ENCODE measurements at regions not wholly inside any gene's neighbourhood (a gene's known extent, or its start where the extent isn't known, plus 50 kb on each side); places are given as distances from the start of the nearest gene placed in this dataset.

- TF ChIP-seq RAD21 (IDR thresholded peaks at IDR 0.05; ENCODE audit: low read depth) (no peak), CTCF (IDR thresholded peaks at IDR 0.05 in 2 of 3, conservative IDR thresholded peaks at IDR 0.05 in 1 of 3; ENCODE audit: borderline replicate concordance in 1 of 3, insufficient read depth in 1 of 3, low read depth in 2 of 3, low read length in 2 of 3) (no peak), SIN3A (IDR thresholded peaks at IDR 0.05; ENCODE audit: low read depth) (no peak), EZH2phosphoT487 (IDR thresholded peaks at IDR 0.05; ENCODE audit: borderline replicate concordance) (no peak), CEBPB (IDR thresholded peaks at IDR 0.05; ENCODE audit: low read depth) (no peak), SP1 (IDR thresholded peaks at IDR 0.05; ENCODE audit: low read depth) (no peak), POLR2A (IDR thresholded peaks at IDR 0.05; ENCODE audit: borderline replicate concordance, extremely low read depth, insufficient read depth, insufficient read length) (no peak), TCF7L2 (IDR thresholded peaks at IDR 0.05; ENCODE audit: borderline replicate concordance, extremely low read depth, insufficient read depth, insufficient read length) (peak; percentile 7), EZH2 (IDR thresholded peaks at IDR 0.05) (no peak), FOSL1 (IDR thresholded peaks at IDR 0.05; ENCODE audit: low read depth) (no peak), POLR2AphosphoS5 (IDR thresholded peaks at IDR 0.05; ENCODE audit: low read depth, low read length) (no peak), JUND (IDR thresholded peaks at IDR 0.05) (no peak), YY1 (IDR thresholded peaks at IDR 0.05; ENCODE audit: extremely low read depth, insufficient replicate concordance, low read depth, low read length) (no peak)
- TF ChIP-seq, protein P1, sequence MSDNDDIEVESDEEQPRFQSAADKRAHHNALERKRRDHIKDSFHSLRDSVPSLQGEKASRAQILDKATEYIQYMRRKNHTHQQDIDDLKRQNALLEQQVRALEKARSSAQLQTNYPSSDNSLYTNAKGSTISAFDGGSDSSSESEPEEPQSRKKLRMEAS (IDR thresholded peaks at IDR 0.05): no peak
Measured at GRCh38 chr5:82363524-82363923, 85.4 kb upstream of the RPS23 start.
